Keratinocyte (primary cell): ENCODE measurements at regions not wholly inside any gene's neighbourhood (a gene's known extent, or its start where the extent isn't known, plus 50 kb on each side); places are given as distances from the start of the nearest gene placed in this dataset.

ENCODE experiments used
- DNase-seq: peaks from one replicate; pipeline ENCODE4 v3.0.0-alpha.2; 2011; ENCODE audit warnings: low read depth, missing footprints, low spot score
- FAIRE-seq: peaks from 2 replicates; lab custom pipeline; 2011; peaks lifted over from hg19 to GRCh38; lab: Jason Lieb, UNC
- H2AFZ ChIP-seq: 2 replicates; pipeline ENCODE4 v1.6.0; 2012; ENCODE audit warnings: low read length, control low read depth, inconsistent platforms; ENCODE audit not compliant: control insufficient read depth
- H3K27ac ChIP-seq: 2 replicates; pipeline ENCODE4 v1.5.1; 2011; ENCODE audit warnings: low read length; ENCODE audit not compliant: control insufficient read depth, insufficient read depth
- H3K27me3 ChIP-seq: 3 replicates; pipeline ENCODE4 v1.6.0; 2011; ENCODE audit warnings: low read length; ENCODE audit not compliant: control insufficient read depth, insufficient read depth; ENCODE audit errors: extremely low read depth
- H3K36me3 ChIP-seq, 2 experiments: 2 replicates in 1 of 2; 3 replicates in 1 of 2; pipeline ENCODE4 v1.5.1; 2011; ENCODE audit warnings: low read length in 2 of 2, mild to moderate bottlenecking in 1 of 2; ENCODE audit not compliant: control insufficient read depth in 2 of 2, insufficient read depth in 2 of 2; ENCODE audit errors: extremely low read depth in 1 of 2
- H3K4me1 ChIP-seq: 3 replicates; pipeline ENCODE4 v1.5.1; 2011; ENCODE audit warnings: low read length; ENCODE audit not compliant: control insufficient read depth, insufficient read depth; ENCODE audit errors: extremely low read depth
- H3K4me2 ChIP-seq: 3 replicates; pipeline ENCODE4 v1.6.0; 2011; ENCODE audit warnings: low read depth, low read length; ENCODE audit not compliant: control insufficient read depth, insufficient read depth; ENCODE audit errors: extremely low read depth
- H3K4me3 ChIP-seq, 3 experiments: fragments of 200-600 bp in 1 of 3; sonication (generic) in 1 of 3; 2 replicates in 2 of 3; 3 replicates in 1 of 3; pipeline ENCODE4 v1.5.1; 2011 to 2016; ENCODE audit warnings: low read length in 3 of 3, mild to moderate bottlenecking in 3 of 3, control low read depth in 2 of 3, inconsistent platforms in 1 of 3, low read depth in 1 of 3, mixed read lengths in 1 of 3, mixed run types in 1 of 3, moderate library complexity in 1 of 3; ENCODE audit not compliant: control insufficient read depth in 2 of 3, insufficient read depth in 2 of 3; ENCODE audit errors: extremely low read depth in 1 of 3
- H3K79me2 ChIP-seq: 2 replicates; pipeline ENCODE4 v1.6.0; 2012; ENCODE audit warnings: low read length; ENCODE audit not compliant: control insufficient read depth, insufficient read depth
- H3K9ac ChIP-seq: 3 replicates; pipeline ENCODE4 v1.6.0; 2011; ENCODE audit warnings: low read length; ENCODE audit not compliant: control insufficient read depth, insufficient read depth; ENCODE audit errors: extremely low read depth
- H3K9me1 ChIP-seq: 3 replicates; pipeline ENCODE4 v1.6.0; 2011; ENCODE audit warnings: low read length; ENCODE audit not compliant: control insufficient read depth, insufficient read depth; ENCODE audit errors: extremely low read depth
- H3K9me3 ChIP-seq: 2 replicates; pipeline ENCODE4 v1.5.1; 2012; ENCODE audit warnings: low read depth, low read length; ENCODE audit not compliant: control insufficient read depth
- H4K20me1 ChIP-seq: 3 replicates; pipeline ENCODE4 v1.6.0; 2011; ENCODE audit warnings: low read length; ENCODE audit not compliant: control insufficient read depth, insufficient read depth; ENCODE audit errors: extremely low read depth
- EZH2 ChIP-seq: IDR thresholded peaks from one replicate; pipeline ENCODE4 v1.6.1; 2012; ENCODE audit warnings: inconsistent platforms, mild to moderate bottlenecking, low read length, moderate library complexity
- dilution Hi-C: fragments of 300-500 bp; cut with MboI; formaldehyde crosslinking; loops from one replicate; pipeline ENCODE4 v1.7.0; 2020; ENCODE audit warnings: low sequenced_read_pairs; ENCODE audit not compliant: extremely low pct_ligation_motif_present
- TF ChIP-seq, protein P1 (sequence below), 3 experiments: IDR thresholded peaks in 1 of 3; conservative IDR thresholded peaks in 1 of 3; optimal IDR thresholded peaks in 1 of 3; 2 replicates in 2 of 3; 3 replicates in 1 of 3; pipeline versions ENCODE3 to v1.5.1; 2011; ENCODE audit warnings: low read length in 3 of 3, mild to moderate bottlenecking in 3 of 3, moderate library complexity in 2 of 3, control low read depth in 1 of 3, inconsistent platforms in 1 of 3; ENCODE audit not compliant: insufficient read depth in 2 of 3; ENCODE audit errors: extremely low read depth in 1 of 3

DNA sequence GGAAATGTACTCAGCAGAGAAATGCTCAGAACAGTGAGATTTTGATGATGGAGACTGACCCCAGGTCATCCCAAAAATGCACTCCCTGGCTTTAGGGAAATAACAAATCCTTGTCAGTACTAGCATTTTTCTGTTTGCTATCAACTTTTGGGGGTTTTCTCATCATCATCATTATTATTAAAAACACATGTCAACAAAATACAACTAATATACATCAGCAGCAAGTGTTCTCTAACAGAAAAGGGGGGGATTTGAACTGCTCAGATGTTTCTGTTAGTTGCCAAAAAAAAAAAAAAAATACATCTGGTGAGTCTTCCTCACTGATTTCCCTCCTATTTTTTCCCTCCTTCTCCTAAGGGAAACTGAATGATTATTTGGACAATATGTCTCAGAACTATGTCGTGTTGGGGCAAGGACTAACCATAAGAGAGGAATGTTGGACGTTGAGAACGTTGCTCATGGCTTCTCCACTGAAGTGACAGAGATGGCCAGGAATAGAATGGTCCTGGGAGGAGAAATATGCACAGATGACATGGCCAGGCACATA lies 230.0 kb upstream of the MCTP2 start:
- H3K4me1 ChIP-seq = peaks cover 5% of the 10 kb centered on the region
- DNase-seq = no peak
- FAIRE-seq = no peak
- no peak overlapping the region for H3K9ac ChIP-seq
- no peak overlapping the region for H2AFZ ChIP-seq
- no peaks in the 10 kb centered on the region for H4K20me1 ChIP-seq
- no peaks in the 10 kb centered on the region for H3K36me3 ChIP-seq
- TF ChIP-seq, protein P1, sequence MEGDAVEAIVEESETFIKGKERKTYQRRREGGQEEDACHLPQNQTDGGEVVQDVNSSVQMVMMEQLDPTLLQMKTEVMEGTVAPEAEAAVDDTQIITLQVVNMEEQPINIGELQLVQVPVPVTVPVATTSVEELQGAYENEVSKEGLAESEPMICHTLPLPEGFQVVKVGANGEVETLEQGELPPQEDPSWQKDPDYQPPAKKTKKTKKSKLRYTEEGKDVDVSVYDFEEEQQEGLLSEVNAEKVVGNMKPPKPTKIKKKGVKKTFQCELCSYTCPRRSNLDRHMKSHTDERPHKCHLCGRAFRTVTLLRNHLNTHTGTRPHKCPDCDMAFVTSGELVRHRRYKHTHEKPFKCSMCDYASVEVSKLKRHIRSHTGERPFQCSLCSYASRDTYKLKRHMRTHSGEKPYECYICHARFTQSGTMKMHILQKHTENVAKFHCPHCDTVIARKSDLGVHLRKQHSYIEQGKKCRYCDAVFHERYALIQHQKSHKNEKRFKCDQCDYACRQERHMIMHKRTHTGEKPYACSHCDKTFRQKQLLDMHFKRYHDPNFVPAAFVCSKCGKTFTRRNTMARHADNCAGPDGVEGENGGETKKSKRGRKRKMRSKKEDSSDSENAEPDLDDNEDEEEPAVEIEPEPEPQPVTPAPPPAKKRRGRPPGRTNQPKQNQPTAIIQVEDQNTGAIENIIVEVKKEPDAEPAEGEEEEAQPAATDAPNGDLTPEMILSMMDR (optimal IDR thresholded peaks at IDR 0.05 in 1 of 3, IDR thresholded peaks at IDR 0.05 in 1 of 3, conservative IDR thresholded peaks at IDR 0.05 in 1 of 3; ENCODE audit: extremely low read depth in 1 of 3, insufficient read depth in 2 of 3, low read length in 3 of 3) = no peak
- no peak for TF ChIP-seq EZH2
- H3K4me2 ChIP-seq = no peak overlapping the region
- dilution Hi-C loops = no loop called here
- H3K9me1 ChIP-seq = no peaks in the 10 kb centered on the region
- no peaks in the 10 kb centered on the region for H3K27me3 ChIP-seq
- no peaks in the 10 kb centered on the region for H3K79me2 ChIP-seq
- no peaks in the 10 kb centered on the region for H3K9me3 ChIP-seq
- H3K27ac ChIP-seq = no peak overlapping the region
- H3K4me3 ChIP-seq = no peak overlapping the region

DNA sequence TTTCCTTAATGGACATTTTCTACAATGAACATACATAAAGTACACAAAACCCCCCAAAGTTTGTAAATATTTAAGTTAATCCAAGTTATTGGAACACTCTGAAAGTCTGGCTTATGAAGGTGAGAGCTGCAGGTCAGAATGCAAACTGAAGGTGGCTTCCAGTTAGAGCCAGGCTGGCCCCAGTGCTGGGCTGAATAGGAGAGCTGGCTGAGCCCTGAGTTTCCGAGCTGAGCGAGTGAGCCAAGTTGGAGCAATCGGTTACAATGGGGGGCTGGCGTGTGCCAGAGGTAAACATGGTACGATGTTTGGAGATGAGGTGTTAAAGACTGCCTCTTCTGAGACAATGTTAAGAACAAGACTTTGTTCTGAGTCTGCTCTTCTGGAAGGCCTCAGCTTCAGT lies 230.8 kb upstream of the MCTP2 start:
- TF ChIP-seq EZH2 = no peak
- TF ChIP-seq, protein P1 (optimal IDR thresholded peaks at IDR 0.05 in 1 of 3, IDR thresholded peaks at IDR 0.05 in 1 of 3, conservative IDR thresholded peaks at IDR 0.05 in 1 of 3; ENCODE audit: extremely low read depth in 1 of 3, insufficient read depth in 2 of 3, low read length in 3 of 3) = no peak
- Histone ChIP-seq H3K4me3 (no peak overlapping the region), H3K27me3 (no peaks in the 10 kb centered on the region), H3K9me1 (no peaks in the 10 kb centered on the region), H3K9ac (no peak overlapping the region), H3K79me2 (no peaks in the 10 kb centered on the region), H3K4me2 (no peak overlapping the region), H3K9me3 (no peaks in the 10 kb centered on the region), H3K4me1 (peaks cover 5% of the 10 kb centered on the region), H3K27ac (no peak overlapping the region), H2AFZ (no peak overlapping the region), H3K36me3 (no peaks in the 10 kb centered on the region), H4K20me1 (no peaks in the 10 kb centered on the region)
- no peak for FAIRE-seq
- no peak for DNase-seq
- dilution Hi-C loops = no loop called here
